ENCODE measurements at regions not wholly inside any gene's neighbourhood (a gene's known extent, or its start where the extent isn't known, plus 50 kb on each side); places are given as distances from the start of the nearest gene placed in this dataset.

DNA sequence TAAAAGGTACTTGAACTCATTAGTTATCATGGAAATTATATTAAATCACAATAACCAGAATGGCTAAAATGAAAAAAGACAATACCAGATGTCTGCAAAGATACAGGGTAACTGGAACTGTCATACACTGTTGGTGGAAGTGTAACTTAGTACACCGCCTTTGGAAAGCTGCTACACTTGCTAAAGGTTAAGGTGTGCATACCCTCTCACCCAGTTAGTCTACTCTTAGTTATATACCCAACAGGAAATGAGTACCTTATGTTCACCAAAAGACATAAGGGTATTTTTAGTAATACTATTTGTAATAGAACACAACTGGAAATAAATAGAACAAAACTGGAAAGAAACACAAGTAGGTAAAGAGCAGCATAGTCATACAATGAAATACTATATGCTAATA, 155.8 kb upstream of the THUMPD2 start (continued):
- no peak for TF ChIP-seq EZH2 (IDR thresholded peaks at IDR 0.05; ENCODE audit: low read depth, unreplicated experiment)
- TF ChIP-seq POLR2AphosphoS5 (IDR thresholded peaks at IDR 0.05; ENCODE audit: low read depth), result no peak
- TF ChIP-seq, protein P1, sequence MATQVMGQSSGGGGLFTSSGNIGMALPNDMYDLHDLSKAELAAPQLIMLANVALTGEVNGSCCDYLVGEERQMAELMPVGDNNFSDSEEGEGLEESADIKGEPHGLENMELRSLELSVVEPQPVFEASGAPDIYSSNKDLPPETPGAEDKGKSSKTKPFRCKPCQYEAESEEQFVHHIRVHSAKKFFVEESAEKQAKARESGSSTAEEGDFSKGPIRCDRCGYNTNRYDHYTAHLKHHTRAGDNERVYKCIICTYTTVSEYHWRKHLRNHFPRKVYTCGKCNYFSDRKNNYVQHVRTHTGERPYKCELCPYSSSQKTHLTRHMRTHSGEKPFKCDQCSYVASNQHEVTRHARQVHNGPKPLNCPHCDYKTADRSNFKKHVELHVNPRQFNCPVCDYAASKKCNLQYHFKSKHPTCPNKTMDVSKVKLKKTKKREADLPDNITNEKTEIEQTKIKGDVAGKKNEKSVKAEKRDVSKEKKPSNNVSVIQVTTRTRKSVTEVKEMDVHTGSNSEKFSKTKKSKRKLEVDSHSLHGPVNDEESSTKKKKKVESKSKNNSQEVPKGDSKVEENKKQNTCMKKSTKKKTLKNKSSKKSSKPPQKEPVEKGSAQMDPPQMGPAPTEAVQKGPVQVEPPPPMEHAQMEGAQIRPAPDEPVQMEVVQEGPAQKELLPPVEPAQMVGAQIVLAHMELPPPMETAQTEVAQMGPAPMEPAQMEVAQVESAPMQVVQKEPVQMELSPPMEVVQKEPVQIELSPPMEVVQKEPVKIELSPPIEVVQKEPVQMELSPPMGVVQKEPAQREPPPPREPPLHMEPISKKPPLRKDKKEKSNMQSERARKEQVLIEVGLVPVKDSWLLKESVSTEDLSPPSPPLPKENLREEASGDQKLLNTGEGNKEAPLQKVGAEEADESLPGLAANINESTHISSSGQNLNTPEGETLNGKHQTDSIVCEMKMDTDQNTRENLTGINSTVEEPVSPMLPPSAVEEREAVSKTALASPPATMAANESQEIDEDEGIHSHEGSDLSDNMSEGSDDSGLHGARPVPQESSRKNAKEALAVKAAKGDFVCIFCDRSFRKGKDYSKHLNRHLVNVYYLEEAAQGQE (IDR thresholded peaks at IDR 0.05; ENCODE audit: unreplicated experiment), result no peak
- TF ChIP-seq, protein P2, sequence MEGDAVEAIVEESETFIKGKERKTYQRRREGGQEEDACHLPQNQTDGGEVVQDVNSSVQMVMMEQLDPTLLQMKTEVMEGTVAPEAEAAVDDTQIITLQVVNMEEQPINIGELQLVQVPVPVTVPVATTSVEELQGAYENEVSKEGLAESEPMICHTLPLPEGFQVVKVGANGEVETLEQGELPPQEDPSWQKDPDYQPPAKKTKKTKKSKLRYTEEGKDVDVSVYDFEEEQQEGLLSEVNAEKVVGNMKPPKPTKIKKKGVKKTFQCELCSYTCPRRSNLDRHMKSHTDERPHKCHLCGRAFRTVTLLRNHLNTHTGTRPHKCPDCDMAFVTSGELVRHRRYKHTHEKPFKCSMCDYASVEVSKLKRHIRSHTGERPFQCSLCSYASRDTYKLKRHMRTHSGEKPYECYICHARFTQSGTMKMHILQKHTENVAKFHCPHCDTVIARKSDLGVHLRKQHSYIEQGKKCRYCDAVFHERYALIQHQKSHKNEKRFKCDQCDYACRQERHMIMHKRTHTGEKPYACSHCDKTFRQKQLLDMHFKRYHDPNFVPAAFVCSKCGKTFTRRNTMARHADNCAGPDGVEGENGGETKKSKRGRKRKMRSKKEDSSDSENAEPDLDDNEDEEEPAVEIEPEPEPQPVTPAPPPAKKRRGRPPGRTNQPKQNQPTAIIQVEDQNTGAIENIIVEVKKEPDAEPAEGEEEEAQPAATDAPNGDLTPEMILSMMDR (conservative IDR thresholded peaks at IDR 0.05; ENCODE audit: low read depth in 2 of 2), result no peak

DNA sequence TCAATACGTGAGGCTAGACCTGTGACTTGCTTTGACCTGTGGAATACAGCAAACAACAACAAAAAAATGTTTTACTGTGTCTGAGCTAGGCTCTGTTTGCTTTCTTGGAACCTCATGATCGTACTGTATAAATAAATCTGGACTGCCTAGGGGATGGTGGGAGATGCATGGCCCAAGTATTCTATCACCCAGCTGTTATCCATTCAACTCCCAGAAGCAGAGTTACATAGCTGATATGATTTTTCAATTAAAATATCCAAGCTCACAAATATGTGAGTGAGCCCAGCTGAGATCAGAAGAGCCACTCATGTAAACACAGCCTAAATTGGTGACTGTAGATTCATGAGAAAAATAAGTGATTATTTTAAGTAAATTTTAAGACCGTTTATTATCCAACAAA, 154.1 kb upstream of the THUMPD2 start:
- Mint-ChIP-seq H3K27me3 (ENCODE audit: insufficient read depth, low read depth, poor library complexity) (no peaks in the 10 kb centered on the region), H3K4me3 (no peak overlapping the region), H3K27ac (no peak overlapping the region; the same call in 1 of the 2 replicates), H3K4me1 (no peaks in the 10 kb centered on the region), H3K36me3 (ENCODE audit: low read depth) (no peaks in the 10 kb centered on the region), H3K9me3 (no peaks in the 10 kb centered on the region)
- no peaks in the 10 kb centered on the region for H3K4me1 ChIP-seq (ENCODE audit: insufficient read depth)
- no peaks in the 10 kb centered on the region for H3K36me3 ChIP-seq (ENCODE audit: insufficient read depth)
- H3K9me2 ChIP-seq (ENCODE audit: insufficient read depth), result peaks cover 10% of the 10 kb centered on the region; the same call in 1 of the 2 replicates
- H3K27me3 ChIP-seq (ENCODE audit: insufficient read depth), result no peaks in the 10 kb centered on the region
- DNase-seq (ENCODE audit: low spot score) (no peak), ATAC-seq (no peak)
- no peak overlapping the region for H3K27ac ChIP-seq (ENCODE audit: low read depth)
- no peak overlapping the region for H3K4me3 ChIP-seq
- no peaks in the 10 kb centered on the region for H3F3A ChIP-seq (replicated peaks; ENCODE audit: low read depth)
- H2AFZ ChIP-seq, result no peak overlapping the region
- H3K4me2 ChIP-seq, result no peak overlapping the region
- no peaks in the 10 kb centered on the region for H4K20me1 ChIP-seq (replicated peaks; ENCODE audit: insufficient read depth)
- no peaks in the 10 kb centered on the region for H3K79me2 ChIP-seq (replicated peaks; ENCODE audit: insufficient read depth)
- TF ChIP-seq STAT1 (IDR thresholded peaks at IDR 0.05; ENCODE audit: unreplicated experiment), result no peak
- TF ChIP-seq EZH2 (IDR thresholded peaks at IDR 0.05; ENCODE audit: low read depth, unreplicated experiment), result no peak
- no peak for TF ChIP-seq ZNF114 (CRISPR knock-in tag; IDR thresholded peaks at IDR 0.05)
- no peak for TF ChIP-seq POLR2AphosphoS5 (IDR thresholded peaks at IDR 0.05; ENCODE audit: low read depth)
- TF ChIP-seq, protein P1 (IDR thresholded peaks at IDR 0.05; ENCODE audit: unreplicated experiment), result no peak
- TF ChIP-seq, protein P2 (conservative IDR thresholded peaks at IDR 0.05; ENCODE audit: low read depth in 2 of 2), result no peak

Measured in GM23338 (cell line).